ENCODE measurements at regions not wholly inside any gene's neighbourhood (a gene's known extent, or its start where the extent isn't known, plus 50 kb on each side); places are given as distances from the start of the nearest gene placed in this dataset.

DNA sequence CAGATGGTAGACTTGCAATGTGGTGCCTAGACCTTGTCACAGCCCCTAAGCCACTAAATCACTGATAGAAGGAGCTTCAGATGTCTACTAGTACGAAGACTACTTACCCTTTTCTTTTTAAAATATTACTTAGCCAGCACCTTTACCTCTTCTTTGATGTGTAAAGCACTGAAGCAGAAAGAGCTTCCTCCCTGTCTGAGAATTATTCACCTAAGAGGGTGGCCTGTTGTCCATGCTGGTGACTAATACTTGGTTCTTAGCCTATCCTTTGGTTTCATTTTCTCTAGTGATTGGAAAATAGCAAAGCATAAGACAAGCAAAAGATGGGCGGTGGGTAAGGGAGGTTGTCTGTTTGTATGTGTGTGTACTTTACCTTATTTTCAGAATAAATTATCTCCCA lies 794.6 kb downstream of the TFAP2A start:
- DNase-seq (ENCODE audit: low spot score), result no peak

DNA sequence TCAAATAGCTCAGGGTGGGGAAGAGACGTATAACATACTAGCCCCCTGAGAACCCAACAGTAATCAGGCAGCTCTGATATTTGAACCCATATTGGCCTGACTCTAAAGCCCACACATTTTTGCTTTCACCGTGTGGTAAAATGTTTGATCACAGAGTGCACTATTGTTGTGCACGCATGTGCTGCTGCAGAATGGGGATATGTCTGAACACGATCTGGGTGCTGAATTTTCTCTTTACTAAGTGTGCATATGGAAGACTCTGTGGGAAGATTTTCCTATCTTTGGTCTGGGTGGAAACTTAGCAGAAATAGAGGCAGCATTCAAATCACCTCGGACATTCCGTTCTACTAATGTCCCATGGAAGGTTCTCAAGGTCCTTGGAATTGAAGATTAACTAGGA lies 800.1 kb downstream of the TFAP2A start:
- DNase-seq (ENCODE audit: low spot score), result no peak

DNA sequence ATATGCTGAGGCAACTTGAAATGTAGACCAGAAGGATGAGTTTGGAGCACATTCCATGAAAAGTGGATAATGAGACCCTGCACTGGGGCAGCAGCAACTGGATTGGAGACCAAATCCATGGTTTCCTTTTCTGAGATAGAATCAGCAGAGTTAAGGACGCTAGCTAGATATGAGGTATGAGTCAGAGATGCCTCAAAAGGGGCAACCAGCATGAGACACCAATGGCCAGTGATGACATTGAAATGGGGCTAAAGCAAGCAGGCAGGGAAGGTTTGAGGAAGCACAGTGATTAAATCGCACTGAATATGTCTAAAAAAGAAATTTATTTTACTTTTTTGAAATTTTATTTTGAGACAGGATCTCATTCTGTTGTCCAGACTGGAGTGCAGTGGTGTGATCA lies 802.4 kb downstream of the TFAP2A start:
- no peak for DNase-seq (ENCODE audit: low spot score)

DNA sequence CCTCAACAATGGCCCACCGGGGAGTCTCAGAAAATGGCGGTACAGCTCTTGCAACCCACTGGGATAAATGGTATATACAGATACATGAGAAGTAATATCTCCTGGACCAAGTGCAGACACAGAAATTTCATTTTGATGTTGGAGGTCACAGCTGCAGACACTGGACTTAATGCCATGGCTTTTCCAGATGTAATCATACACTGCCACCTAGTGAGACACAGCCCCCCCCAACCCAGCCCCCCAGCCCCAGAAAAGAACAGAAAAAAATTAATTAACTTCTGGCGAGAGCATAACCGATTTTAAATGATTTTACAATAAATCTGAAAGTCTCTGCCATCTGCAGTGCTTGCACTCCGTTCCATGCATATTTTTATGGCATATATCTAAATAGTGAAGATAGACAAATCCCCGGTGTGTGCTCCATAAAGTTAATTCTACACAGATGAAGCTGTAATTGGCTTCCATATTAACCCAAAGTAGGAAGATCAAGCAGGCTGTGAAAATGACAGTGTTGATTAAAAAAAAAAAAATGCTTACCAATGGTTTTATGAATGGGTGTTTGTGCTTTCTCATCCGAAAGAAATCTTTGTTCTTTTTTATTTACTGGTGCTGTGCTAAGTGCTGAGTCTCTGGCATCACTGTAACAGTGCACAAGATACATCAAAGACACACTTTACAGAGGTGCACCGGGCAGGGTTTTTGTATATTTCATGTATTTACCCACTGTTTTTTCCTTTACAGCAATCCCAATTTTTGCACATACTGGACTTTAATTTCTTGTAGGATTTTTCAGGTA lies 804.1 kb downstream of the TFAP2A start:
- no peak for DNase-seq (ENCODE audit: low spot score)

DNA sequence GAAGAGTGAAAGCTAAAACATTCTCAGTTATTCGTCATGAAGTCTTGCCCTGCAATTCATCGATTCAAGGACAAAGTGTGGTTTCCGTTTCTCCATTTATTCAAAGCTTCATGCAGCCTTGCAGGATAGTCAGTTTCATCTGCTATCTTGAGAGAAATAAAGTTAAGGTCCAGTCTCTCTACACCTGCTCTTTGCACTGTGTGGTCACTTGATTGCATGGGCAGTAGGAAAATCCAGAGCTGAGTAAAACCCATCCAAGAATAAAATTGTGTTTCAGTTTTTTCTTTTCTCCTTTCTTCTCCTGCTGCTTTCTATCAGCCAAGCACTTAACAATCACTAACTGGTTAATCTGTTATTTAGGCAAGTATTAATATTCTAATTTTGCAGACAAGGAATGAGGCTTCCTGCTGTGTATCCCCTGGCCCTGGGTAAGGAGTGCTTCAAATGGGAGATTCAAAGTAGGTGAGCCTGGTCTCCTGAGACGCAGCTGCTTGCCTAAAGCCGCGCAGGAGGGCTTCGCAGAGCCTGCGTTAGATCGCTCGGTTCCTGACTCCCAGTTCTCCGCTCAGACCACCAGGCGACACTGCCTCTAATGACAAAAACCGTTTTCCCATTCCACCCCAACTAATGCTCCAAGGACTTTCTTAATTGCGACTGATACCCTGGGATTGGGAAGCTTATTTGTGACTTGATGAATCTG lies 808.3 kb downstream of the TFAP2A start:
- DNase-seq (ENCODE audit: low spot score), result no peak

DNA sequence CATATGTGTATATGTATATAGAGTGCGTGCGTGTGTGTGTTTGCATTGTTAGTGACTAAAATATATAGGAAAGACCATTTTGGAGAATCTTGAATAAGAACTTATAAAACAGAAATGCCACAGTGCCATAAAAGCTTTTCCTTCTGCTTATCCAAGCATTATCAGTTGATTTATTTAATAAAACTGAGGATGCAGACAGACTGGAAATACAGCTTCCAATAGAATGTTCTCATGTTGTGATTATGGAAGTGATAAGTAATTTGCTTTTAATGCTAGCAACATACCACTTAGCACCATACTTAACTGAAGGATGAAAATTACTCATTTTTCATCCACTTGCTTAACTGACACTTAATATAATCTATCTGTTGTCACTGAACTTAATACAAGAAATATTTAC lies 820.1 kb downstream of the TFAP2A start:
- DNase-seq (ENCODE audit: low spot score), result no peak

DNA sequence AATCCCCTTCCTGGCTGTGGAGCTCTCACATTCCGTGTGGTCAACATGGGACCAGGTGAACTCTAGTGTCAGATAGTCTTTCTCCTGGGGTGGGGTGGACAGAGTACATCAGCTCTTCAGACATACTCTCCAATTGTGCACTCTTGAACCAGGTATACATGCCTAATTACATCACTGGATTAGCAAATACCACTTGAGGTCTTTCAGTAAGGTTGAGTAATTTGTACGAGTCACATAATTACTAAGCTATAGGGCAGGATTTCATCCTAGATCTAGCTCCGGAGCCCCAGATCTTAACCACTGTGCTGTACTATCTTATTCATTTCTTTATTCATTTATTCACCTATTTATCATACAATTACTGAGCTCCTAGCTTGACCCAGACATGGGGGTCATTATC lies 821.3 kb downstream of the TFAP2A start:
- no peak for DNase-seq (ENCODE audit: low spot score)

DNA sequence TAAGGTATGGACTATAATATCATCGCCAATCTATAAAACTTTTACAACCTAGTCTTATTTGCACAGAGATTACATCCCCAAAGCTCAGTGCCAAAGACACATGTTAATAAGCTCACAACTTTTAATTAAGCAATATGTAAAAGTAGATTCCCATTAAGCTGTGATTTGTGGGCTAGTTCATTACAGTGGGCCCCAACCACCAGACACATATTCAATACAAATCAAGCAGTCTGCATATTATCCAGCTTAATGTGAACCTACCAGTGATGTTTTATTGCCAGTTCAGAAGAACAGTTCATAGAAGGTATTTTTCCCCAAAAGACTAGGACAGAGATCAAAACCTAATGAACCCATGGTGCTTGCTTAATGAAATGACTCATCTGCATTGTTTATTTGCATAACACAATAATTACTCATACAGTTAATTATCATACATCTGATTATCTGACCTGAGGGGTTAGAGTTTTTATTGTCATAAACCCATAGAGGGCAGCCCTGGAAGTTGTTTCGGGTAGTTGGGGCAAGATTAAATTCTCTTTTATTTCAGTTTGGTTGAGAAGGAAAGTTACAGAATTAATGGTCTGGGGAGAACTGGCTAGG lies 831.0 kb downstream of the TFAP2A start:
- DNase-seq (ENCODE audit: low spot score), result no peak

DNA sequence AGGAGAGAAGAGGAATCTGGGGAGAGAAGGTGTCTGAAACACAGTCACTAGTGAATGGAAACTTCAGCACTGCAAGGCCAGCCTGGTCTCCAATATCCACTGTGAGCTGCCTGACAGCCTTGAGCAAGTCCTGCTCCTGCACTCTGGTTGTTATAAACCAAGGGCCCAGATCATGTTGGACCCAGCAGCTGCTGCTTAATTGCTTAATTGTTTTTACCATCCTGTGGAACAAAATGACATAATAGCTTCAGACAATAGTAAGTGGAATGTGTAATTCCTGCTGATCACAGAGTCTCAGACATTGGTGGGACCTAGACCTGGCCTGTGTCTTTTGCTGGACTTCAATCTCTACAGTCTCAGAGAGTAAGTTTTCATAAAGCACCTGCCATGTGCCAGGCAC lies 833.7 kb downstream of the TFAP2A start:
- DNase-seq (ENCODE audit: low spot score), result no peak

DNA sequence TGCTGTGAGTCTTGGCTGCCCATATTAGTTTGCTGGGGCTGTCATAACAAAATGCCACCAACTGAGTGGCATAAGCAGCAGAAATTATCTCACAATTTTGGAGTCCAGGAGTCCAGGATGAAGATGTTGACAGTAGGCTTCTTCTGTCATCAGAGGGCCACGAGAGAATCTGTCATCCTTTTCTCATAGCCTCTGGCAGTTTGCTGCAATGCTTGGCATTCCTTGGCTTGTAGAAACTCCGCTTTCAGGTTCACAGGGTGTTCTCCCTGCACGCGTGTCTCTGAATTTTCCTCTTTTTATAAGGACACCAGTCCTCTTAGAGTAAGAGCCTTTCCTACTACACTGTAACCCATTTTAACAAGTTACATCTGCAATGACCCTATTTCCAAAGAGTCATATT lies 838.4 kb downstream of the TFAP2A start:
- no peak for DNase-seq (ENCODE audit: low spot score)

DNA sequence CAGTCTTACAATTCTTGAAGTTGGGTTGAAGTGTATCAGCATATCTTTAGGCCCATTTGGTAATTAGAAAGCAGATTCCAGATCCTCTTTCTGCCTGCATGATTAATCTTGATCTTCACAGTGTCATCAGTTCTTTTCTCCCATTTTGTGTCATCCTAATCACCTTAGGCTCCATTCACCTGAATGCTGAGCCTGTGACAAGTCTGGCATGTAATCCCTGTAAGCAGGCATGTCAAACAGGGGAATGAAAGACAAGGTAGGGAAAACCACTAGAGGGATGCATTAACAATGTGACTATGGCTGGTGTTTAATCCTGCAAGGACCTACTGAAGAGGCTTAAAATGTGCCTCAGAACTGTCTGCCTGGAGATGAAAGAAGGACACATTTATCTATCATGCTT lies 848.8 kb downstream of the TFAP2A start:
- no peak for DNase-seq (ENCODE audit: low spot score)

DNA sequence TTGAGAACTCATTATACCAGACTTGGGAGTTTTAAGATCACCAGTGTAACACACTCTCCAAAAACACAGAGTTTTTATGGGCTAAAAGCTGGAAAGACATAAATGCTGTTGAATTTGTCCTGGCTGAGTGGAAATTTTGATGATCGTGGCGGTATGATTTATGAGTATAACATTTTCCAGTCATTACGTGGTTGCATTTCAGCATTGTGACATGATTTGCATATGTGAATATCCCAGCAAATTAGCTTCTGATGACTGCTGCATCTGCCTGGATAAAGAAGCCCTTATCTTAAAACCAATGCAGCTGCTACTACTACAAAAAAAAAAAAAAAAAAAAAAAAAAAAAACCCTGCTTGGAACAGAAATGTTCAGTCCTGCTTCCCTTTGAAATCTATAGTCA lies 850.9 kb downstream of the TFAP2A start:
- peak; percentile 54 for DNase-seq (ENCODE audit: low spot score)

DNA sequence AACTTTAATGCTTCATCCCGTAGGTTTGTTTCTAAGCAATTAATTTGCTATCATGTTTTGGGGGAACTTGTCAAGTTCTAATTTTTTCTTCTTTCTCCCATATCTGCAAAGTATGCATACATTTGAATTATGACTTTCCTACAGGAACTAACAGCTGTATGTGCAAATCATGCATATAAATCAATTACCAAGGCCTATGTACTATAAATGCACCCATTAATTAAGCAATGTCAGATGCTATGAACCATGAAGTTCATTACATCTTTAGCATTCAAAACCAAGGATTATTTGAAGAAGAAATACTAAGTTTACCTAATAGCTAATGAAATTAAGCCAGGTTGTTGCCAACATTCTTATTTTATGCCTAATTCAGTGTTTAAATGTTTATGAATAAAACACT lies 851.3 kb downstream of the TFAP2A start:
- no peak for DNase-seq (ENCODE audit: low spot score)

DNA sequence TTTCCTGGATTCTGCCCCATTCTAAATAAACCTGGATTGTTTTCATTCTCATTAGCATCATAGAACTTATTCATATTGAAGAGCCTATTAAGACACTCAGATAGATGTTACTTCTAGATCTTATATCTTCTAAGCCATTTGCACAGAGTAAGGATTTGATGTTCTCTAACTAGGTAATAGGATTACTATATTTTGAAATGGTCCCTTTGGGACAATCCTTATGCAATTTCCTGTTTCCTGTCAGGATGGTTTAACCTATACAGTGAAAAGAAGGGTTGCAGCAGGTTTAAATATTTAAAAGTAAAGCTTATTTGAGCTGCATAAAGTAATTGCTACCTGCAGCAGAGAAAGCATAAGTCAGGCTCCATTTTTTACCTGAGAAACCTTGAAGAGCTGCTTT lies 860.1 kb downstream of the TFAP2A start:
- no peak for DNase-seq (ENCODE audit: low spot score)

DNA sequence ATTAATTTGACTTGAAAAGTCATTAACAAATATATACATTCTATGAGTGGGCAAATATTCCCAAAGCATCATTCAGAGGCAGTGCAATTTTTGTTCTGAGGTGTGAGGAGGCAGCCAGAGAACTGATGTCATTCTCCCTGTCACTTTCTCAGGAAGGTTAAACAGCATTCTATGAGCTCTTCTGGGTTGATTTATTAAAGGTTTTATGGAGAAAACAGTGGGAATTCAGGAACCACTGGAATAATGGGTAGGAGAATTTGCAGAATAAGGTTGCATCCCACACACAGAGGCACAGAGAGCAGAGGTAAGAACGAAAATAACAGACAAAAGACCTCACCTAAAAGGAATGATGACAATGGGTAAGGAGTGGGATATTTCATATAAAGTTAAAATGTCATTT lies 860.6 kb downstream of the TFAP2A start:
- no peak for DNase-seq (ENCODE audit: low spot score)

DNA sequence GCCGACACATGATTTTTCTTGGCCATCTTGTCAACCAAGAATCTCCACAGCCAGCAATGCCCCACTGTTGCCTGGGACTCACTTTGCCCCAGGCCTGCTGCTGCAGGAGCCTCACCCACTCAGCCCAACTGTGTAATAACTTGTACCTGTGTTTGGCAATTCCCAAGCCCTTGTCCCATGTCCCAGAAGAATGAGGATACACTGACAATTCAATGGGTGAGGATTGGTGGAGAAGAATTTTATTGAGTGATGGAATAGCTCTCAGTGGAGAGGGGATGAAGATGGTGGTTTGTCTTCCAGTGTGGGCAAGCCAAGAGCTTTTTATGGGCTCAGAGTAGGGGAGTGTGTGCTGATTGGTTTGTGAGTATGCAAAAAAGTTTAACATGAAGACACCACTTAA lies 861.9 kb downstream of the TFAP2A start:
- DNase-seq (ENCODE audit: low spot score), result no peak

DNA sequence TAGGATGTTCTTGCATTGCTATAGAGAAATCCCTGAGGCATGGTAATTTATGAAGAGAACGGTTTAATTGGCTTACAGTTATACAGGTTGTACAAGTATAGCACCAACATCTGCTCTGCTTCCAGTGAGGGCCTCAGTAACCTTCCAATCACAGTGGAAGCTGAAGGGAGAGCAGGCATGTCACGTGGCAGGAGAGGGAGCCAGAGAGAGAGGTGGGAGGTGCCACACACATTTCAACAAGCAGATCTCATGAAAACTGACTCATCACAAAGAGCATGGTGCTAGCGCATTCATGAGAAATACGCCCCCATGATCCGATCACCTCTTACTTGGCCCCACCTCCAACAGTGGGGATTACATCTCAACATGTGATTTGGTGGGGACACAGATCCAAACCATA lies 871.2 kb downstream of the TFAP2A start:
- DNase-seq (ENCODE audit: low spot score), result no peak

DNA sequence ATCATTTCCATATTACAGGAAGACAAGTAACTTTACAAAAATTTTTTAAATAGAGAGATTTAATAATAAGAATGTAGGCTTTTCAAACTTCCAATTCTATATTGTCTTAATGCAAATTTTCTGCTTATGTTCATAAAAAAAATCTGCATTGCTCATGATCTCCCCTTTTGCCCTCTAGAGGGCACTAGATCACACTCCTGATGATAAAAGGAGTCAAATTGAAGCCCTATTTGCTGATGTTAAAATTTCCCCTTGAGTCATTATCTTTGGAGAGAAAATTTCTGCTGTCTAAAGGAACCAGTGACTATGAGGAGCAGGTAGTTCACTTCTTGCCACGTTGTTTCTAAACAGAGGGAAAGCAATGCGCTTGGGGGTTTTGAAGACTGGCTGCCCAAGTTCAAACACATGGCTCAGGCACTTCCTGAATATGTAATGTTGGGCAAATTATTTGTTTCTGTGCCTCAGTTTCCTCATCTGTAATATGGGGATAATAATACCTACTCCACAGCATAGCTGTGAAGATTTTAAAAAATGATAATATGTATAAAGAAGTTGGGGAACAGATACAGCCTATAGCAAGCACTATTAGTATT lies 874.2 kb downstream of the TFAP2A start:
- DNase-seq (ENCODE audit: low spot score), result peak; percentile 67

DNA sequence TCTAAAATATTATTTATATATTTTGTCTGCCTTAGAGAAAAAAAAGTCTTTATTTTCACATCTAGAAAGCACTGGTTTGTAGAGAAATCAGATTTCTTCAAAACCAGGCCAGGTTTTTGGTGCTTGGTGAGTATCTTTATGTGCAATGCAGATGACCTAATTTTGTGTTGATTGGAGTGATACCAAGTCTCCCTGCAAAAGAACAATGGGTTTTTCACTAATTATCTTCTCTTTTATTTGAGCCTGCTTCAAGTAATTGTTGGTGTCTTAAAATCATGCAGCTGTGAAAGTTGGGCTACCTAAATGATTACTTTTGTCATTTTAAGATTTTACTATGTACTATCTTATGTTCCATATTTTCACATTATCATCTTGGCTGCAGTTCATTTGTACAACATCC lies 874.7 kb downstream of the TFAP2A start:
- no peak for DNase-seq (ENCODE audit: low spot score)

DNA sequence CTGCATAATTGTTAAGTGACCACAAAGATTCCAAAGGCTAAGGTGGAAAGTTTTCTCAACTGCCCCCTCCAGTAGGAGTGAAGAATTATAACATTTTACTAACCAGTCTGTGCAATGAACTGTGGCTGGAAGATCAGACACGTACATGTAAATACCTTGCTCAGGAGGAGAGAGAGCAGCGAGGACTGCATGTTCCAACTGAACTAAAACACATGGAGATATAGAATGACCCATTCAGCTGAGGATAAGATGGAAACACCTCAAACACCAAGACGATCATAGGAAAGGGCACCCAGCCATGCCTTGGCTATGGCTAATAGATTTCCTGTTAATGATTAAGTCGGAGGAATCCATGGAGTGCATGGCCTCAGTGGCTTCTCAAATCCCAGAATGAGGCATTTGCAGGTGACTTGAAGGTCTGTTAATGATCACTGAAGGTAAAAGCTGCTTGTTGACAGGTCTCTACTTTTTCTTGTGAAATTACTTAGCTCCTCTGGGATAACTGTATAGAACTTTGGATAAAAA lies 875.6 kb downstream of the TFAP2A start:
- no peak for DNase-seq (ENCODE audit: low spot score)

DNA sequence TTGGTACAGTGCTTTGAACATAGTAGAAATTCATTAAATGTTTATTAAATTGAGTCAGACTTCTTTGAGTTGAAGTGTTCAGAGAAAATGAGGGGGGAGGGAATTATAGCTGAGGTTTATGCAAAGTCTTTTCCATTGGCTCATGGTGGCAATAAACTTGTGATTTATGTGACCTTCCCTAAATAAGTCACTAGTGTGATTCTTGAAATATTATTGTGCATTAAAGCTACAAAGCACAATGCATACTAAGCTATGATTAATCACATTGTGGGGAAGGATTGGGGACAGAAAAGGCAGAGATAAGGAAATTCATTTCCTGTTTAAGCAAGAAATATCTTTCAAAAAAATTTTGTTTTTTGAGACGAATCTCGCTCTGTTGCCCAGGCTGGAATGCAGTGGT lies 877.5 kb downstream of the TFAP2A start:
- no peak for DNase-seq (ENCODE audit: low spot score)

DNA sequence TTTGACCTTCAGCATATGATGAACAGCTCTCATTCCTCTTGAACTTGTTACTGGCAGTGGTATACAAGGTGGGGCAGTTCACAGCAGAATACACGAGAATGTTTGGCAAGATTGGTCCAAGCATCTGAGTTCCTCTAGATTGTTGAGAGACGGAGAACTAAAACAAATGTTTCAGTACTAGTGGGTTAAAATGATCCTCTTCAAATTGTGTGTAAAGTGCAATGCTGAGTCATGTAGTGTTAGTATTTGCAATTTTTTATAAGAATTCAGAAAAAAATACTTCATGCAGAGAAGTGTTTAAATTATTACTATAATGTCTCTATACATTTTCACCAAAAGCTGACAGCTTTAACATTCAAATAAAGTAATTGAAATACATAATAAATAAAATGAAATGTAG lies 879.8 kb downstream of the TFAP2A start:
- DNase-seq (ENCODE audit: low spot score), result no peak
